Peyer's patch (tissue), 4 donors: ENCODE measurements at regions not wholly inside any gene's neighbourhood (a gene's known extent, or its start where the extent isn't known, plus 50 kb on each side); places are given as distances from the start of the nearest gene placed in this dataset.

Experiments used
- DNase-seq, 3 donors: peaks; one replicate each; pipeline ENCODE4 v3.0.0-alpha.2; 2017 to 2019
- H3K27ac ChIP-seq, 4 donors: fragments of 200-600 bp; sonication (generic); one replicate each; pipeline ENCODE4 v1.5.1; 2016 to 2019
- H3K27me3 ChIP-seq, 2 donors: fragments of 200-600 bp; sonication (generic); one replicate each; pipeline ENCODE4 v1.5.1; 2019
- H3K36me3 ChIP-seq, 3 donors: fragments of 200-600 bp; sonication (generic); one replicate each; pipeline ENCODE4 v1.5.1; 2016 to 2019
- H3K4me1 ChIP-seq, 4 donors: fragments of 200-600 bp; sonication (generic); one replicate each; pipeline ENCODE4 v1.5.1; 2016 to 2019
- H3K4me3 ChIP-seq, 4 donors: fragments of 200-600 bp; sonication (generic); 1 replicate in 3 of 4; 2 replicates in 1 of 4; pipeline ENCODE4 v1.5.1; 2016 to 2019; ENCODE audit warnings: mild to moderate bottlenecking in 1 of 4
- H3K9me3 ChIP-seq, 4 donors: fragments of 200-600 bp; sonication (generic); one replicate each; pipeline ENCODE4 v1.5.1; 2016 to 2019; ENCODE audit warnings: mild to moderate bottlenecking in 1 of 4
- CTCF ChIP-seq, 6 experiments: fragments of 450-650 bp in 4 of 6; fragments of 200-600 bp in 2 of 6; sonication (generic) in 1 of 6; IDR thresholded peaks; one replicate each; pipeline ENCODE4 v1.5.1; 2017 to 2019; ENCODE audit warnings: antibody characterized with exemption in 6 of 6, mild to moderate bottlenecking in 3 of 6, moderate library complexity in 1 of 6
- POLR2A ChIP-seq, 2 donors: fragments of 450-650 bp; IDR thresholded peaks; one replicate each; pipeline ENCODE4 v1.5.1; 2017; ENCODE audit warnings: antibody characterized with exemption in 2 of 2, mild to moderate bottlenecking in 2 of 2, moderate library complexity in 2 of 2

GRCh38 chr14:104263675-104264358 lies 125.4 kb downstream of the KIF26A start:
- no peak overlapping the region for H3K27ac ChIP-seq
- H3K27me3 ChIP-seq, result no peaks in the 10 kb centered on the region
- H3K36me3 ChIP-seq, result no peaks in the 10 kb centered on the region
- H3K9me3 ChIP-seq, result no peaks in the 10 kb centered on the region
- H3K4me1 ChIP-seq, result no peaks in the 10 kb centered on the region
- no peak for TF ChIP-seq POLR2A (IDR thresholded peaks at IDR 0.05)
- TF ChIP-seq CTCF (IDR thresholded peaks at IDR 0.05), result no peak
- H3K4me3 ChIP-seq, result no peak overlapping the region
- DNase-seq, result peak in 1 of 3 donors; percentile 32

- Histone ChIP-seq H3K9me3 (no peaks in the 10 kb centered on the region), H3K27ac (no peak overlapping the region), H3K4me3 (no peak overlapping the region), H3K36me3 (no peaks in the 10 kb centered on the region), H3K27me3 (no peaks in the 10 kb centered on the region), H3K4me1 (no peaks in the 10 kb centered on the region)
- DNase-seq, result peak in 2 of 3 donors; percentile 31 to 34
- TF ChIP-seq CTCF (IDR thresholded peaks at IDR 0.05) (no peak), POLR2A (IDR thresholded peaks at IDR 0.05) (no peak)
Observed at GRCh38 chr14:104264495-104265265, 126.3 kb downstream of the KIF26A start.

GRCh38 chr14:104265918-104266630 lies 127.7 kb downstream of the KIF26A start:
- H3K27me3 ChIP-seq, result no peaks in the 10 kb centered on the region
- H3K4me3 ChIP-seq, result no peak overlapping the region
- peak in 2 of 3 donors; percentile 37 to 45 for DNase-seq
- no peaks in the 10 kb centered on the region for H3K36me3 ChIP-seq
- H3K9me3 ChIP-seq, result no peaks in the 10 kb centered on the region
- no peak overlapping the region for H3K27ac ChIP-seq
- no peaks in the 10 kb centered on the region for H3K4me1 ChIP-seq
- TF ChIP-seq CTCF (IDR thresholded peaks at IDR 0.05), result no peak
- no peak for TF ChIP-seq POLR2A (IDR thresholded peaks at IDR 0.05)

GRCh38 chr14:104266631-104267575 lies 128.5 kb downstream of the KIF26A start:
- Histone ChIP-seq H3K27me3 (no peaks in the 10 kb centered on the region), H3K4me3 (no peak overlapping the region), H3K4me1 (no peaks in the 10 kb centered on the region), H3K9me3 (no peaks in the 10 kb centered on the region), H3K36me3 (no peaks in the 10 kb centered on the region), H3K27ac (no peak overlapping the region)
- TF ChIP-seq CTCF (IDR thresholded peaks at IDR 0.05) (no peak), POLR2A (IDR thresholded peaks at IDR 0.05) (no peak)
- peak in 2 of 3 donors; percentile 32 to 41 for DNase-seq

- DNase-seq, result peak in 2 of 3 donors; percentile 34 to 56
- H3K4me3 ChIP-seq, result no peak overlapping the region
Observed at GRCh38 chr14:104267895-104268294, 129.5 kb downstream of the KIF26A start.

More at GRCh38 chr14:104267895-104268294, 129.5 kb downstream of the KIF26A start:
- no peak for TF ChIP-seq POLR2A (IDR thresholded peaks at IDR 0.05)
- TF ChIP-seq CTCF (IDR thresholded peaks at IDR 0.05), result no peak
- H3K27me3 ChIP-seq, result no peaks in the 10 kb centered on the region
- no peaks in the 10 kb centered on the region for H3K4me1 ChIP-seq
- no peaks in the 10 kb centered on the region for H3K36me3 ChIP-seq
- no peak overlapping the region for H3K27ac ChIP-seq
- H3K9me3 ChIP-seq, result no peaks in the 10 kb centered on the region
